ENCODE measurements at regions not wholly inside any gene's neighbourhood (a gene's known extent, or its start where the extent isn't known, plus 50 kb on each side); places are given as distances from the start of the nearest gene placed in this dataset.

DNA sequence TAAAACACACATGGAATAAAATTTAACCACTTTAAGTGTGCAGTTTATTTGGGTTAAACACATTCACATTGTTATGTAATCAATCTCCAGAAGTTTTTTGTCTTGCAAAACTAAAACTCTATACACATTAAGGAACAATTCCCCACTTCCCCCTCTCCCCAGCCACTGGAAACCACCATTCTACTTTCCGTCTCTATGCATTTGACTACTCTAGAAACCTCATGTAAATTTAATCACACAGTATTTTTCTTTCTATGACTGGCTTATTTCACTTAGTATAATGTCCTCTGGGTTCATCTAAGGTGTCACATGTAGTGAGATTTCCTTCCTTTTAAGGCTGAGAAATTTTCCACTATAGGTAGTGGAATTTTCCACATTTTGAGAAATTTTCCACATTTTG is 568.7 kb upstream of the UBE2E2 start:
- Histone ChIP-seq H3K4me3 (ENCODE audit: low read depth, low read length) (no peak overlapping the region), H3K27me3 (ENCODE audit: control insufficient read depth, insufficient read depth, low read length) (no peaks in the 10 kb centered on the region), H3K36me3 (ENCODE audit: control insufficient read depth, insufficient read depth, low read length) (no peaks in the 10 kb centered on the region)
- ChIA-PET CTCF (no interaction called here), POLR2A (no interaction called here)
- TF ChIP-seq, protein P1, sequence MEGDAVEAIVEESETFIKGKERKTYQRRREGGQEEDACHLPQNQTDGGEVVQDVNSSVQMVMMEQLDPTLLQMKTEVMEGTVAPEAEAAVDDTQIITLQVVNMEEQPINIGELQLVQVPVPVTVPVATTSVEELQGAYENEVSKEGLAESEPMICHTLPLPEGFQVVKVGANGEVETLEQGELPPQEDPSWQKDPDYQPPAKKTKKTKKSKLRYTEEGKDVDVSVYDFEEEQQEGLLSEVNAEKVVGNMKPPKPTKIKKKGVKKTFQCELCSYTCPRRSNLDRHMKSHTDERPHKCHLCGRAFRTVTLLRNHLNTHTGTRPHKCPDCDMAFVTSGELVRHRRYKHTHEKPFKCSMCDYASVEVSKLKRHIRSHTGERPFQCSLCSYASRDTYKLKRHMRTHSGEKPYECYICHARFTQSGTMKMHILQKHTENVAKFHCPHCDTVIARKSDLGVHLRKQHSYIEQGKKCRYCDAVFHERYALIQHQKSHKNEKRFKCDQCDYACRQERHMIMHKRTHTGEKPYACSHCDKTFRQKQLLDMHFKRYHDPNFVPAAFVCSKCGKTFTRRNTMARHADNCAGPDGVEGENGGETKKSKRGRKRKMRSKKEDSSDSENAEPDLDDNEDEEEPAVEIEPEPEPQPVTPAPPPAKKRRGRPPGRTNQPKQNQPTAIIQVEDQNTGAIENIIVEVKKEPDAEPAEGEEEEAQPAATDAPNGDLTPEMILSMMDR (IDR thresholded peaks at IDR 0.05; ENCODE audit: insufficient read depth, low read depth, low read length) = no peak
- DNase-seq (ENCODE audit: low read depth) = no peak

DNA sequence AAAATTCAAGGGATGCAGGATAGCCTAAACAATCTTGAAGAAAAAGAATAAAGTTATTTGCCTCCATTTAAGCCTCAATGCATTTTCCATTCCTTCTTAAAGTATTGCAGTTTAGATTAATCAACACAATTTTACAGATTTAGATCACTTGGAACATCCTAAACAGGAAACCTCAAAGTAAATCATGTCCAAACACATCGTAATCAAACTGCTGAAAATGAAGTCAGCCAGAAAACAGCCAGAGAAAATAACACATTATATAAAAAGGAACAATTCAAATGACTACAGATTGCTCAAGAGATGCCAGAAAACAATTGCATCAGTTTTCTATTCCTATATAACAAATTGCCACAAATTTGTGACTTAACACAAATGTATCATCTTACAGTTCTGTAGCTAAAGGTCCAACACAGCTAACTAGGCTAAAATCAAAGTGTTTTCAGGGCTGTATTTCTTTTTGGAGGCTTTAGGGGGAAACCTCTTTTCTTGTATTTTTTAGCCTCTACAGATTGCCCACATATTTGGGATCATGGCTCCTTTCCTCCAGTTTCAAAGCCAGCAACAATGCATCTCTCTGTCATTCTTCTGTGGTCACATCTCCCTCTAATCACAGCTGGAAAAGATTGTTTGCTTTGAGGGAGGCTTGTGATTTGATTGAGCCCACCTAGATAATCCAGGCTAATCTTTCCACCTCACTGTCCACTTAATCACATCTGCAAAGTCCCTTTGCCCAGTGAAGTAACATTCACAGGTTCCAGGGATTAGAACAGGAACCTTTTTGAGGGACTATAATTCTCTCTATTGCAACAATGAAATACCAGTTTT is 543.3 kb upstream of the UBE2E2 start:
- DNase-seq (ENCODE audit: low read depth) = no peak
- ChIA-PET CTCF (no interaction called here), POLR2A (no interaction called here)
- no peaks in the 10 kb centered on the region for H3K27me3 ChIP-seq (ENCODE audit: control insufficient read depth, insufficient read depth, low read length)
- H3K4me3 ChIP-seq (ENCODE audit: low read depth, low read length) = no peak overlapping the region
- TF ChIP-seq, protein P1 (IDR thresholded peaks at IDR 0.05; ENCODE audit: insufficient read depth, low read depth, low read length) = no peak
- H3K36me3 ChIP-seq (ENCODE audit: control insufficient read depth, insufficient read depth, low read length) = no peaks in the 10 kb centered on the region

GRCh38 chr3:22660606-22661005 is 542.5 kb upstream of the UBE2E2 start:
- TF ChIP-seq, protein P1 (IDR thresholded peaks at IDR 0.05; ENCODE audit: insufficient read depth, low read depth, low read length) = no peak
- POLR2A ChIA-PET = no interaction called here
- Histone ChIP-seq H3K4me3 (ENCODE audit: low read depth, low read length) (no peak overlapping the region), H3K36me3 (ENCODE audit: control insufficient read depth, insufficient read depth, low read length) (no peaks in the 10 kb centered on the region), H3K27me3 (ENCODE audit: control insufficient read depth, insufficient read depth, low read length) (no peaks in the 10 kb centered on the region)
- no peak for DNase-seq (ENCODE audit: low read depth)
- CTCF ChIA-PET = no interaction called here

- no peak overlapping the region for H3K4me3 ChIP-seq (ENCODE audit: low read depth, low read length)
- no peak for DNase-seq (ENCODE audit: low read depth)
- POLR2A ChIA-PET = no interaction called here
- H3K36me3 ChIP-seq (ENCODE audit: control insufficient read depth, insufficient read depth, low read length) = no peaks in the 10 kb centered on the region
- TF ChIP-seq, protein P1 (IDR thresholded peaks at IDR 0.05; ENCODE audit: insufficient read depth, low read depth, low read length) = no peak
- CTCF ChIA-PET = no interaction called here
- no peaks in the 10 kb centered on the region for H3K27me3 ChIP-seq (ENCODE audit: control insufficient read depth, insufficient read depth, low read length)
These were observed 541.9 kb upstream of the UBE2E2 start for GRCh38 chr3:22661121-22661700.

- ChIA-PET POLR2A (no interaction called here), CTCF (interaction anchor here (1.7 kb wide), 1 partner anchor 10 kb away, joined by 3 read pairs; no protein-coding TSS in a partner anchor)
- no peaks in the 10 kb centered on the region for H3K27me3 ChIP-seq (ENCODE audit: control insufficient read depth, insufficient read depth, low read length)
- TF ChIP-seq, protein P1 (IDR thresholded peaks at IDR 0.05; ENCODE audit: insufficient read depth, low read depth, low read length) = no peak
- no peak for DNase-seq (ENCODE audit: low read depth)
- H3K4me3 ChIP-seq (ENCODE audit: low read depth, low read length) = no peak overlapping the region
- no peaks in the 10 kb centered on the region for H3K36me3 ChIP-seq (ENCODE audit: control insufficient read depth, insufficient read depth, low read length)
These were observed 537.6 kb upstream of the UBE2E2 start for GRCh38 chr3:22665528-22665927.

Measured in BJ (cell line).